ENCODE measurements at regions not wholly inside any gene's neighbourhood (a gene's known extent, or its start where the extent isn't known, plus 50 kb on each side); places are given as distances from the start of the nearest gene placed in this dataset.

- no peak for DNase-seq
These were observed 69.4 kb downstream of the CPN2 start for GRCh38 chr3:194281766-194282165.

DNA sequence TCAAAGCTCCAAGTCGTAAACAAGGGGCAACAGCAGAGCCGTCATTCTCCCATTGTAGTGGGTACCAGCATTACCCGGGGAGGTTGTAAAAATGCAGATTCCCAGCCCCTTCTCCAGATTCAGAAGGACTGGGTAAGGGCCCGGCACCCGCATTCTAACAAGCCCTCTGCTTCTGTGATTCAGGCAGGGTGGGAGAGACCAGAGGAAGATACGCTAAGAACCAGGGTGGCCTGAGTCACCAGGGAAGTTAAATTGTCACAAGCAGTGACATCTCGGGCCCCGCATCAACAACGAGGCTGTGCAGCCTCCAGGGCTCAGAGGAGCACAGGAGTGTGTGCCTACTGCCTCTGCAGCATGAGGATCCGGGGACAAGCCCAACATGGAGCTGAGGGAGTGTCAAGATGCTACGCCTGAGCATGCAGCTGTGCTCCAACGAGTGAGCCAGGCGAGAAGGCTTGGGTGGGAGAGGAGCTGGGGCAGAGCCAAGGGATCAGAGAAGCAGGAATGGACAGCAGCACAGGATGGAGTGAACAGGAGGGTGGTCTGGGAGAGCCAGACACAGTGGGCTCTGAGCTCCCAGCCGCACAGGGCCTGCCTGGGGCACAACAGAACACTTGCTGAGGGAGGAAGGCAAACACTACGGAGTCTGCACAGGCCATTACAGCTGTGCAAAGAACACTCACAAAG is 68.5 kb downstream of the CPN2 start:
- no peak for DNase-seq

- no peak for DNase-seq
These were observed 67.7 kb downstream of the CPN2 start for GRCh38 chr3:194283221-194284006.

GRCh38 chr3:194284351-194284750 is 66.8 kb downstream of the CPN2 start:
- no peak for DNase-seq

DNA sequence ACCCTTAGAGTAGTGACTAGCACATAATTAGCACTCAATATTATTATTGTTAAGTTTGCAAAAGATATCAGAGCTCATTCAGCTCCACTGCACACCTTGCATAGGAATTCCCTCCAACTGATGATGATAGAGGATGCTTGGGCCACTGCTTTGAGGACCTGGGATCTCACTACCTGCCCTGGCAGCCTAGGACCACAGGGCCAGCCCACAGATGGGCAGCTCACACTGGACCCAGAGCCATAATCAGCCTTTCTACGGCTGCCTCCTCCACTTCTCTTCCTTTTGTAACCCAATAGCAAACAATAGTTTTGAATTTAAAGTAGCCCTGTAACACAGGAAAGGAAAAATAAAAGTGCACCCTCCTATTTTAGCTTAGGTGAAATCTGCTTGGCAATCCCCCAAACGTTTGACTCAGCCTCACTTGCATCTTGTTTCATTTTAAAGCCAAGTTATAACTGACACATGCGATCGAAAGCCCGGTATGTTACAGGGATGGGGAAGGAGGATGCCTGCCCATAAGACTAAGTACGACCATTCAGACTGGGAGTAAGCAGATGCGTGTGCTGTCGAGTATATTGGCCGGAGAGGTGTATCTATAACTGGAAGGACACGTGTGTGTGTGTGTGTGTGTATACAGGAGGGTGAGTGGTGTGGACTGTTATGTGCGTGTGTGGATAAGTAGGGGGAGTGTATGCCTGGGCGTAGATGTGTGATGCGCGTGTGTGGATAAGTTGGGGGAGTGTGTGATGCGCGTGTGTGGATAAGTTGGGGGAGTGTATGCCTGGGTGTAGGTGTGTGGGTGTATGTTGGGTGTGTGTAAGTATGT is 65.9 kb downstream of the CPN2 start:
- no peak for DNase-seq

GRCh38 chr3:194285850-194286197 is 65.3 kb downstream of the CPN2 start:
- DNase-seq = no peak

GRCh38 chr3:194286375-194287146 is 64.6 kb downstream of the CPN2 start:
- DNase-seq = no peak

DNA sequence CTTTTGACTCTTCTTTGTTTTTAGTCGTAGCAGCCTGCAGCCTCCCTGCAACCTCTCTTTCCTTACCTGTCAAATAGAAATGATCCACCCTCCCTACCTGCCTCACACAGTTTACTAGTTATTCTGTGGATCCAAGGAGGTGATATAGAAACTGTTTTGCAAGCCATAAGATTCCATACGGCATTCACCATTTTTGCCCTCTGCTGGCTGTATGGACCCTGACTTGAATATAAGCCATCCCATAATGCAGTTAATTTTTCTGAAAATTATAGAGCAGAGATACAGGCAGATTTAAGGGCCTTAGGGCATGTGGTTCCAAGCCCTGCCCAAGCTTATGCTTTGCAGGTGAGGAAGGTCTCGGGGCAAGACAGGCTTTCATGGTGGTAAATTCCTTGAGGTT is 63.8 kb downstream of the CPN2 start:
- DNase-seq = no peak

- no peak for DNase-seq
These were observed 63.0 kb downstream of the CPN2 start for GRCh38 chr3:194287977-194288706.
